Mucosa of gallbladder (tissue), 1 donor: ENCODE measurements at regions not wholly inside any gene's neighbourhood (a gene's known extent, or its start where the extent isn't known, plus 50 kb on each side); places are given as distances from the start of the nearest gene placed in this dataset.
A peak's percentile ranks its signal among the peaks of the same experiment; 100 is the strongest.
"Not testable (repeated sequence)": the region's sequence is repeated elsewhere in the genome, so short reads cannot be mapped to it uniquely, and the experiment has no call there.

Experiments
- DNase-seq: peaks from one replicate; pipeline ENCODE4 v3.0.0-alpha.2; 2020; ENCODE audit warnings: low spot score
- donor health status: DM: no; HTN: no; CAD: no.

DNA sequence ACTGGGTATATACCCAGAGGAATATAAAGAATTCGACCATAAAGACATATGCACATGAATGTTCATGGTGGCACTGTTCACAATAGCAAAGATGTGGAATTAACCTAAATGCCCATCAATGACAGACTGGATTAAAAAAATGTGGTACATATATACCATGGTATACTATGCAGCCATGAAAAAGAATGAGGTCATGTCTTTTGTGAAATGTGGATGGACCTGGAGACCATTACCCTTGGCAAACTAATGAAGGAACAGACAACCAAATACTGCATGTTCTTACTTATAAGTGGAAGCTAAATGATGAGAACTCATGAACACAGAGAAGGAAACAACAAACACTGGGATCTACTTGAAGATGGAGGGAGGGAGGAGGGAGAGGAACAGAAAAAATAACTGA is 186.7 kb upstream of the SSTR4 start:
- DNase-seq, result no peak

- DNase-seq, result not testable (repeated sequence)
Measured at GRCh38 chr20:22851679-22852346, 183.3 kb upstream of the SSTR4 start.

DNA sequence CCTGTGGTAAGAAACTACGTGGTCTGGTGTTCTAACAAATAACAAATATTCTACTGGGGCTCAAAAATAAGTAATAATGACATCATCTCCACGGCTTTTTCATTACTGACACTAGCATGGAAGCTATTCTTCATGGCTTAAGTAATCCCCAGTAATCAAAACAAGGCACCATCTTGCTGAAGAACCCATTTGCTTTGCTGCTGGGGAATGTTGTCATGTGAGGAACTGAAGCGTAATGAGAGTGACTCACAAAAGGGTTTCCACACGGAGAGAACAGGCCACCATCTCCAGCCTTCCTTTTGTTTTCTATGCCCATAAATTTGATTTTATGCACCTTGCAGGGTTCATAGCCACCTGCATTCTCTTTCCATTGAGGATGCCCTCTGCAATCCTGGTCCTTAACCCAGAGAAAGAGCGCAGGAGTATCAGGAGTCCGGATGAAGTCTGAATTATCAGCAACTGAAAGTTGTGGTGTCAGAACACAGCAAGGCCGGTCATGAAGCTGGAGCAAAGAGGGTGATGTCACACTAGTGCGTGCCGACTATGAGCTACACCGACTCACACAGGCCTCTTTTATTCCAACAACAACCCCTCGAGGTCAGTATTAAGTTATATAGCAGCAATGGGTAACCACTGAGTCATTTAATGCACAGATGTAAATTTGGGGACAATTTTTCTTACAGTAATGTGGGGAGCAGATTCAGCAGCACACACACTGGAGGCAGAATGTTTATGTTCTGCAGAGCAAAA is 173.7 kb upstream of the SSTR4 start:
- DNase-seq, result no peak

DNA sequence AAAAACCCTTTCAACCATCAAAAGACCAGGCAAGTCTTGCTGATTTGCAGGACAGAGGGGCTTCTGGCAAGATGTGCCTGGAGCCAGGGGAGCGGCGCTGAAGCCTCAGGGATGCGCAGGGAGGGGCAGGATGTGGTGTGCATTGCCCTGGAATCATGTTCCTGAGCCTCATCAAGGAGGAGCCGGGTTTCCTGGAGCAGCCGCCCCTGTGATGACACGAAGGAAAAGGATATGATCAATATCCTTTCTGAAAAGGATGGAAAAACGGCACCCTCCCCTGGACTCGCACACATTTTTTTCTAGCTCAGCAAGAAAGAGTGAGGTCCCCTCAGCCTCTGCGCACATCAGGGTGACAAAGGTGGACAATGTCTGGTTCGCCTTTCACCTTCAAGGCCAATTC is 173.1 kb upstream of the SSTR4 start:
- no peak for DNase-seq

DNA sequence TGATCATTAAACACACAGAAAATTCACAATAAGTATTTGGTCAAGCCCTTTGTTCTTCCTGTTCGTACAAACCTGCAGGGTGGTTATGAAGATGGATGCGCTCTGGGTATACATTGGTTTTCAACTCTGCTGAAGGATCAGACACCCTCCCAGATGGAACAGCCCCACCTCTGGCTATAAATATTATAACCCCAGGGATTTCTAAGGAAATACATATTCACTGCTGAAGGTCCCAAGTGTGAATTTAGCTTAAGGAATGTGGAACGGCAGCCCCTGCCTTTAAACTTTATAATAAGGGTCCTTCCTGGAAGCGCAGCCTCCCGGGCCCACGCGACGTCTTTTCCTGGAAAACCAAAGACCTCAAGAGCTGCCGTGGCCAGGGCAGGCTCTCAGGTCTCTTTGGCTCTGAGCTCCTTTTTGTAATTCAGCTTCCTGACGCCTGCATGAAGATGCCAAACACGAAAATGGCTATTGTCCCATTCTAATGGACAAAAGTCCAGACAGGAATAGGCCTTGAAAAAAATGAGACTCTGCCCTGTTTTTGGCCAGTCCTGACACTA is 172.4 kb upstream of the SSTR4 start:
- no peak for DNase-seq

GRCh38 chr20:22863826-22864225 is 171.3 kb upstream of the SSTR4 start:
- no peak for DNase-seq

DNA sequence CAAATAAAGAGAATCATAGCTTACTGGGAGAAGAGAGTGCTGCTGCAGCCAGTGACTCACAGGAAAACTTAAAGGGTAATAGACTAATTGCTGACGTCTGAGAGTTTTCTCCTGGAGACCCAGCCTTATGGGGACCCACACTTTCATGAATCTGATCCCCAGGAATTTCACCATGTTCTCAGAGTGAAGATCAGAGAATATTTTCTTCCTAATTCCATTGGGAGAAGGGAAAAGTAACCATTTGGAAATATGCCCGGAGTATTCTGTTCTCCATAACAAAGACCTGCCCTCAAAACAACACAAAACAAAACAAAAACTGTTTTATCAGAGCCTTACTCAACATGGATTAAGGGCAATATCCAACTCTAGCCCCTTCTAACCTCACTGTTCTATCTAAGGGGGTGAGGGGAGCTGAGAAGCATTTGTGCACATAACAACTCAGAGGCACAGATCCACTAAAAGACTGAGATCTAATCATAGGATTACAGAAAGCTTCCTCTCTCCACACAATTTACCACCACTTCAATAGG is 168.2 kb upstream of the SSTR4 start:
- no peak for DNase-seq

- DNase-seq, result no peak
Measured at GRCh38 chr20:22878166-22878565, 156.9 kb upstream of the SSTR4 start.

- DNase-seq, result no peak
Measured at GRCh38 chr20:22880277-22880676, 154.8 kb upstream of the SSTR4 start.

DNA sequence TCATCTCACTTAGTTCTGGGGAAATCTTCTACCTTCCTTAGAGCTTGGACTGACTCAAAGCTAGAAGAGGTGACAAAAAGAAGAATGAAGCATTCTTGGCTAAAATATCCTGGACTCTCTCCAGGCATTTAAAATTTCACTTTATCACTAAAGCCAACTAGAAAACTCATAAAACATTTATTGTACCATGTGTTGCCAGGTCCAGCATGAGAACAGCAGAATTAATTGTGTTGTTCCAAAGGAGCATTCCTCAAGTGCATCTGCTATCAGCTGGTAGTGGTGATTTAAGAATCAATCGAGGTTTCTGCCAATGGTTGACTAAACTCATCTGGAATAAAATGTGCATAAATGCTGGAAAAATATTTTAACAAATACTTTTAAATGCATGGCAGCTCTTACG is 147.3 kb upstream of the SSTR4 start:
- DNase-seq, result no peak

DNA sequence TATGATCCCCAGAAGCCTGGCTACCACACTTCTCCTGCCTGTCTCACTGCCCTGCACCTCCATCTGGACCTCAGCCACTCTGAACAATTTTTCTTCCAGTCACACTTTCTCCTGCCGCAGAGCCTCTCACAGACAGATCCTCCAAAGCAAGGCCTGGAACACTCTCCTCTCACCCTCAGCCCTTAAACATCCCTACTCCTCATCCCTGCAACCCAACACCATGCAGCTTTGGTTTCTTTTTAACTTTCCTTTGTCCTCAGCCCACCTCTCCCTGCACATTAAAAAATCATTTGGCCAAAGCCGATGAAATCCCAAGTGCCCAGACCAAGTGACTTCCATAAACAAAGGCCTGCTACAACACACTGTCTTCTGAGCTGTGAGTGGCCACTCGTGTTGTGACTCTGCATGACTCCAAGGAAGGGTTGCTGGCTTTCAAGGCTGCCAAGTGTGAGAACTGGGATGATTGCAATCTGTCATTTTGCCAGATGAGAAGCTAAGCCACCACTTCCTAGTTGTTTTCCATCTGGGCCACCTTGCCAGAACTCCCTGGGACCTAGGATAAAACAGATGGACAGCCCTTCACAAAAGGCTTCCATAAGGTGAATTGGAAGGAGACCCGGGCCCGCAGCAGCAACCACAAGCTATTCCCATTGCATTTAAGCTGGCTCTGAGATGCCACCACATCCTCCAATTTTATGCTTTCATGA is 144.4 kb upstream of the SSTR4 start:
- DNase-seq, result no peak

DNA sequence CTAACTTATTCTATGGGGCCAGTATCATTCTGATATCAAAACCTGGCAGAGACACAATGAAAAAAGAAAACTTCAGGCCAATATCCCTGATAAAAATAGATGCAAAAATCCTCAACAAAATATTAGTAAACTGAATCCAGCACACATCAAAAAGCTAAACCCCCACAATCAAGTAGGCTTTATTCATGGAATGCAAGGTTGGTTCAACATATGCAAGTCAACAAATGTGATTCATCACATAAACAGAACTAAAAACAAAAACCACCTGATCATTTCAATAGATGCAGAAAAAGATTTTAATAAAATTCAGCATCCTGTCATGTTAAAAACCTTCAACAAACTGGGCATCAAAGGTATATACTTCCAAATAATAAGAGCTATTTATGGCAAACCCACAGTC is 133.9 kb upstream of the SSTR4 start:
- no peak for DNase-seq

DNA sequence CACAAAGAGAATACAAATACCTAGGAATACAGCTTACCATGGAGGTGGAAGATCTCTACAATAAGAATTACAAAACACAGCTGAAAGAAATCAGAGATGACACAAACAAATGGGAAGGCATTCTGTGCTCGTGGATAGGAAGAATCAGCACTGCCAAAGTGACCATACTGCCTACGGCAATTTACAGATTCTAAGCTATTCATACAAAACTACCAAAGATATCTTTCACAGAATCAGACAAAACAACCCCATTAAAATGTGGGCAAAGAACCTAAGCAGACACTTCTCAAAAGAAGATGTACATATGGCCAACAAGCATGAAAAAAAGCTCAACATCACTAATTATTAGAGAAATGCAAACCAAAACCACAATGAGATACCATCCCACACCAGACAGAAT is 133.2 kb upstream of the SSTR4 start:
- no peak for DNase-seq

- no peak for DNase-seq
Measured at GRCh38 chr20:22904386-22904785, 130.7 kb upstream of the SSTR4 start.

GRCh38 chr20:22904905-22905304 is 130.2 kb upstream of the SSTR4 start:
- DNase-seq, result no peak

- DNase-seq, result peak; percentile 26
Measured at GRCh38 chr20:22905658-22906057, 129.5 kb upstream of the SSTR4 start.

- no peak for DNase-seq
Measured at GRCh38 chr20:22908437-22908836, 126.7 kb upstream of the SSTR4 start.

DNA sequence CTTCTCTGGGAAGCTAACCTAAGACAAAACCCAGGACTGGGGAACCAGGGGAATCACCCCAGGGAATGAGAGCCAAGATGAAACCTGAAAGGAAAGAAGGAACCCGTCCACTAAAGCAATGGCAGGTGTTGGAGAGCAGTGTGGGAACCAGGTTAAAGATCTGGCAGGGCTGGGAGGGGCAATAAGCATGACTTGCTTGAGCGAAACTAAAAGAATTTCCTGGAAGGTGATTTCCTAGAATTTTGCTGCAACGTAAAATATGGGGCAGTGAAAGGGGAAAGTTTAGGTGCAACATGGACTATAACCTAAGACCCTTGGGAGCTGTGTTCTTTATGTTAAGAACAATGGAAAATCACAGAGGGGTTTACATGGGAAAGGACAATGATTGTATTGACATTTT is 126.2 kb upstream of the SSTR4 start:
- no peak for DNase-seq

- DNase-seq, result no peak
Measured at GRCh38 chr20:22909436-22909835, 125.7 kb upstream of the SSTR4 start.

DNA sequence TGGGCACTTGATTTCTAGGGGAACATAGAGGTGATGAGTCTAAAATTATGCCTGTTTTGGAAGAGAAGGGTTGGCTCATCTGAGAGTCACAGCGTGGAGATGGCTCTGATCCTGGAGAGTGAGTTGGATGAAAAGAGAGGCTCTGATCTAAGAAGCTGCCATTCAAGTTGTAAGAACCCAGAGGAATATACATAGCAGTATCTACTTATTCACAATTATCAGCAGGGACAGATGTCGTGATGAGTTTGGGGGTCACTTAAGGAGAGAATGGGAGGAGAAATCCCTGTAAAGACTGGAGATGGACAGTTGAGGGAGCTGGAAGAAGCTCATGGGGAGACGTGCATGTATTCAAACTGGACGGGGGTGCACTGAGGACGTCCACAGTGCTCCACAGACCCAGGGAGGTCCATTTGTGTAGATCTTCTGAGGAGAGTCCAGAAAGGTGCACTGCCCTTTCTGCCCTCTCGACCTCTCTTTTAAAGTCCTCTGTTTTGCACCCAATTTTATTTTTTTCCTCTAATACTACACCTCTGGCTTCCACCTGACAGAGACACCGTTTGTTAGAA is 124.7 kb upstream of the SSTR4 start:
- DNase-seq, result no peak

DNA sequence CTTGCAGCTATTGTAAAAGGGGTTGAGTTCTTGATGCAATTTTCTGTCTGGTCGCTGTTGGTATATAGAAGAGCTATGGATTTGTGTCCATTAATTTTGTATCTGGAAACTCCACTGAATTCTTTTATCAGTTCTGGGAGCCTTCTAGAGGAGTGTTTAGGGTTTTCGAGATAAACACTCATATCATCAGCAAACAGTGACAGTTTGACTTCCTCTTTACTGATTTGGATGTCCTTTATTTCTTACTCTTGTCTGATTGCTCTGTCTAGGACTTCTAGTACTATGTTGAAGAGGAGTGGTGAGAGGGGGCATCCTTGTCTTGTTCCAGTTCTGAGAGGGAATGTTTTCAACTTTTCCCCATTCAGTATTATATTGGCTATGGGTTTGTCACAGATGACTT is 120.8 kb upstream of the SSTR4 start:
- DNase-seq, result no peak

GRCh38 chr20:22915512-22915911 is 119.6 kb upstream of the SSTR4 start:
- no peak for DNase-seq
